ENCODE measurements at regions not wholly inside any gene's neighbourhood (a gene's known extent, or its start where the extent isn't known, plus 50 kb on each side); places are given as distances from the start of the nearest gene placed in this dataset.

GRCh38 chr1:172971241-172971640 lies 79.5 kb downstream of the TNFSF18 start:
- TF ChIP-seq EZH2phosphoT487 (IDR thresholded peaks at IDR 0.05) (no peak), CTCF (IDR thresholded peaks at IDR 0.05) (no peak), EZH2 (IDR thresholded peaks at IDR 0.05) (no peak)
- H4K20me1 ChIP-seq (ENCODE audit: low read depth), result no peaks in the 10 kb centered on the region
- H3K4me1 ChIP-seq, result peaks cover 14% of the 10 kb centered on the region
- no peaks in the 10 kb centered on the region for H3K27me3 Mint-ChIP-seq (ENCODE audit: insufficient read depth, low read depth)
- H3K9ac ChIP-seq, result no peak overlapping the region
- H3K79me2 ChIP-seq (ENCODE audit: low read depth), result no peaks in the 10 kb centered on the region
- H3K4me1 Mint-ChIP-seq, result peaks cover 2% of the 10 kb centered on the region
- H3K27ac ChIP-seq, result no peak overlapping the region
- H3K4me3 Mint-ChIP-seq, result no peak overlapping the region
- no peaks in the 10 kb centered on the region for H3K36me3 ChIP-seq
- no peaks in the 10 kb centered on the region for H3K36me3 Mint-ChIP-seq
- H3F3A ChIP-seq (ENCODE audit: low read depth), result no peaks in the 10 kb centered on the region
- H3K27me3 ChIP-seq, result no peaks in the 10 kb centered on the region
- no peak overlapping the region for H3K27ac Mint-ChIP-seq
- H3K4me2 ChIP-seq, result no peak overlapping the region
- no peak overlapping the region for H2AFZ ChIP-seq (replicated peaks)
- H3K4me3 ChIP-seq, result no peak overlapping the region
- H3K9me3 Mint-ChIP-seq, result no peaks in the 10 kb centered on the region
- H3K9me3 ChIP-seq (ENCODE audit: low read depth), result no peaks in the 10 kb centered on the region
- DNase-seq (ENCODE audit: low spot score), result peak; percentile 2

DNA sequence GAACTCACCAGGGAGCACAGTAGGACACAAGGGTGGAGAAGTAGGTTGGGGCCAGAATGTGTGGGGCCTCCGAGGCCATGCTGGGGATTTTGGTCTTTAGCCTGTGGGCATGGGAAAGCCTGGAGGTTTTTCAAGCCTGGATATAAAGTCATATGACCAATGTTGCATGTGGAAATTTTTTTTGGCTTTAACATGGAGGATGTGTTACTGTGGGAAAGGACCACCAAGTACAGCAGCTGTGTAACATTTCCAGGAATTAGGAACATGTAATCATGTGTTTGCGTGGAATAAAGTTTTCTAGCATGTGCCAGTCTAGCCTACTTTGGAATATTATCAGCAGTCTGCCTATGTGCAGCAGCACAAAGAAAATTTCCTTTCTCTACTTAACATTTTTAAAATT lies 78.5 kb downstream of the TNFSF18 start:
- Mint-ChIP-seq H3K4me3 (no peak overlapping the region), H3K27ac (no peak overlapping the region), H3K36me3 (no peaks in the 10 kb centered on the region), H3K27me3 (ENCODE audit: insufficient read depth, low read depth) (no peaks in the 10 kb centered on the region), H3K9me3 (no peaks in the 10 kb centered on the region), H3K4me1 (peaks cover 2% of the 10 kb centered on the region)
- Histone ChIP-seq H3F3A (ENCODE audit: low read depth) (no peaks in the 10 kb centered on the region), H2AFZ (replicated peaks) (no peak overlapping the region), H3K79me2 (ENCODE audit: low read depth) (no peaks in the 10 kb centered on the region), H3K36me3 (no peaks in the 10 kb centered on the region), H3K27me3 (no peaks in the 10 kb centered on the region), H3K4me3 (no peak overlapping the region), H3K27ac (no peak overlapping the region), H3K9ac (no peak overlapping the region), H4K20me1 (ENCODE audit: low read depth) (no peaks in the 10 kb centered on the region), H3K4me1 (peaks cover 14% of the 10 kb centered on the region), H3K4me2 (no peak overlapping the region), H3K9me3 (ENCODE audit: low read depth) (no peaks in the 10 kb centered on the region)
- DNase-seq (ENCODE audit: low spot score), result no peak
- no peak for TF ChIP-seq EZH2phosphoT487 (IDR thresholded peaks at IDR 0.05)
- no peak for TF ChIP-seq CTCF (IDR thresholded peaks at IDR 0.05)
- no peak for TF ChIP-seq EZH2 (IDR thresholded peaks at IDR 0.05)

DNA sequence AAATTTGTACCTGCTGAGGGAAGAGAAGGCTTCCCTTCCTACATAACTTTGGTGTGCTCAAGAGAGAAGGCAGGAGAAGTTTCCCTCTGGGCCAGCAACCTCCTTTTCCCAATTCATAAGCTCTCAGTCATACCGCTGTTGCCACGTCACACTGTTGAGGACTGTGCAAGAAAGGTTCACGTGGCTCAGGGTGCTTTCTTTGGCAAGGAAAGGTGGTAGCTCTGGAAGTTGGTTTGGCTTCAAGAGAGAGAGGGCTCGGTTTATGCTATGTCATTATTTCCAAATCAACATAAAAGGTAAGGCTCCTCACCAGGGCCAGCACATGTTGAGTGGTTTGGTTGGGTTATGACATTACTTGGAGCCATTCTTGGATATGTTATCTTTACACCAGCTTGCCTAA lies 77.3 kb downstream of the TNFSF18 start:
- no peak for DNase-seq (ENCODE audit: low spot score)
- H3K4me1 ChIP-seq, result peaks cover 14% of the 10 kb centered on the region
- H3K9me3 ChIP-seq (ENCODE audit: low read depth), result no peaks in the 10 kb centered on the region
- no peaks in the 10 kb centered on the region for H3K9me3 Mint-ChIP-seq
- H3K4me3 Mint-ChIP-seq, result no peak overlapping the region
- H3K36me3 Mint-ChIP-seq, result no peaks in the 10 kb centered on the region
- H3K27me3 Mint-ChIP-seq (ENCODE audit: insufficient read depth, low read depth), result no peaks in the 10 kb centered on the region
- H3K4me2 ChIP-seq, result no peak overlapping the region
- H4K20me1 ChIP-seq (ENCODE audit: low read depth), result no peaks in the 10 kb centered on the region
- H3K79me2 ChIP-seq (ENCODE audit: low read depth), result no peaks in the 10 kb centered on the region
- no peaks in the 10 kb centered on the region for H3K36me3 ChIP-seq
- peaks cover 2% of the 10 kb centered on the region for H3K4me1 Mint-ChIP-seq
- H3K4me3 ChIP-seq, result no peak overlapping the region
- no peaks in the 10 kb centered on the region for H3K27me3 ChIP-seq
- no peak overlapping the region for H3K27ac Mint-ChIP-seq
- H2AFZ ChIP-seq (replicated peaks), result no peak overlapping the region
- no peaks in the 10 kb centered on the region for H3F3A ChIP-seq (ENCODE audit: low read depth)
- no peak overlapping the region for H3K9ac ChIP-seq
- TF ChIP-seq CTCF (IDR thresholded peaks at IDR 0.05) (no peak), EZH2phosphoT487 (IDR thresholded peaks at IDR 0.05) (no peak), EZH2 (IDR thresholded peaks at IDR 0.05) (no peak)
- no peak overlapping the region for H3K27ac ChIP-seq
